GM13977 (cell line): ENCODE measurements at regions not wholly inside any gene's neighbourhood (a gene's known extent, or its start where the extent isn't known, plus 50 kb on each side); places are given as distances from the start of the nearest gene placed in this dataset.

Source experiments
- DNase-seq: peaks from one replicate; pipeline ENCODE4 v3.0.0; 2012; ENCODE audit warnings: low spot score
- CTCF ChIP-seq: IDR thresholded peaks from 2 replicates; pipeline ENCODE4 v1.5.1; 2012; ENCODE audit warnings: mild to moderate bottlenecking, control low read depth; ENCODE audit not compliant: insufficient read depth; ENCODE audit errors: extremely low read depth, missing control alignments
- in situ Hi-C: fragments of 300-500 bp; cut with MboI; formaldehyde crosslinking; loops from one replicate; pipeline ENCODE4 v1.12.0; 2022; ENCODE audit warnings: low sequenced_read_pairs, low pct_unique_long_range_greater_than_20kb, mixed read lengths, inconsistent platforms; ENCODE audit not compliant: unreplicated experiment

DNA sequence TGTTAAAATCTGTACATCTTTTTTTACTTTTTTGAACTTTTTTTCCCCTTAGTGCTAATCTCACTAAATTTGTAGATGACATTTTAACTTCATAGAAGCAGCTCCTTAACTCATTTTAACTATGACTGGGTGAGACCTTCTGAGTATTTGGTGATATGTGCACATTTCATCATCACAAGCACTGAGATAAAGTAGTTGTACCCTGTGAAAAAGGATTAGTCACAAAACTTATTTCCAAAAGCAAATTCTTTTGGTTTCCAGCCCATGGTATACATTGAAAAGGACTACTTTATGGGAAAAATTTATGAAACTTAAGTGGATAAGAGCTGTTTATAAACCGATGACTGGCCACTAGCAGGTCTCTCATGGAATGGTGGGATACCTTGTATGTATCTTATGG is 581.5 kb downstream of the PLCL1 start:
- DNase-seq: no peak
- no peak for TF ChIP-seq CTCF
- in situ Hi-C loops: no loop called here

GRCh38 chr2:198385326-198385725 is 580.9 kb downstream of the PLCL1 start:
- DNase-seq: no peak
- no peak for TF ChIP-seq CTCF
- in situ Hi-C loops: no loop called here

DNA sequence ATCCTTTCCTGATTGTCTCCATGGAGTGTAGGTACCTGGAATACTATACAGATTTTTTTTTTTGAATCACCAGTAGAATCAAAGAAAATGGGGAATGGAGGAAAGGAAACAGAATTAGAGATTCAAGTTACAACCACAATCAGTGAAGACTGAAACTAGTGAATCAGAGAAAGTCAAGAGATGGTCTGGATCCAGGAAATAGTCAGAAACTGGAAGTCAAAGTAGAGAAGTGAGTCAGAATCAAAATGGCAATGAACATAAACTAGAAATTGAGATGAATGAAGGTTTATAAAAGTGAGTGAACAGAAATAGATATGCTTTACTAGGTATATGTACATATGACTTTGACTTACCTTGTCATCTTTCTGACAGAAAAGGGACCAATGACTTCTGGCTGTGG is 579.0 kb downstream of the PLCL1 start:
- no peak for DNase-seq
- no peak for TF ChIP-seq CTCF
- in situ Hi-C loops: no loop called here

DNA sequence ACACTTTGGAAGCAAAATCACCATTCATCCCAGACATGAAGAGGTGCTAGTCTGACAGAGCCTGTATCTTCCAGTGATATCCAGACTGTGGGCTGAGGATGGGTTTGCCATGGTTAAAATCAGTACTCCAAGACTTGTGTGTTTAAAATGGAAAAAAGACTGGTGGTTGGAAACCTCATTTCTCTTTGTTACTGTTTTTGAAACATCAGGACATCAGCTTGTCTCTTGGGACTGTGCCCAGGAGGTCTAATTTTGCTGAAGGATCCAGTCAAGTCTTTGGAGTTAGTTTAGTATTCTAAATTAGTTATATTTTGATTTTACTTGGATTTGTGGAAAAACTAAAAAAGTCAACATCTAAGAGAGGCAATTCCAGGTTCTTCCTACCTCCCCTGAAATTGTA is 578.4 kb downstream of the PLCL1 start:
- TF ChIP-seq CTCF: no peak
- DNase-seq: no peak
- in situ Hi-C loops: no loop called here

DNA sequence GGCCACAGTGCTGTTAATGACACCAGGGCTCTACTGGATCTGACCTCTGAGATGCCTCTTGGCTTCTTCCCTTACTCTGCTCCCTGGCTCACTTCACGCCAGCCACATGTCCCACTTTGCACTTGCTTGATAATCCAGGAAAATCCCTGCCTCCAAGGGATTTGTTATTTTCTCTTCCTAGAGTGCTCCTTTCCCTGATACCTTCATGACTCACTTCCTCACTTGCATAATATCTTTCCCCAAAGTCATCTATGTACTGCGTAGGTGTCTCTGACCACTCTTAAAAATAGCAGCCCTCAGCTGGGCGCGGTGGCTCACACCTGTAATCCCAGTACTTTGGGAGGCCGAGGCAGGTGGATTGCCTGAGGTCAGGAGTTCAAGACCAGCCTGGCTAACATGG is 572.3 kb downstream of the PLCL1 start:
- in situ Hi-C loops: no loop called here
- no peak for TF ChIP-seq CTCF
- no peak for DNase-seq

DNA sequence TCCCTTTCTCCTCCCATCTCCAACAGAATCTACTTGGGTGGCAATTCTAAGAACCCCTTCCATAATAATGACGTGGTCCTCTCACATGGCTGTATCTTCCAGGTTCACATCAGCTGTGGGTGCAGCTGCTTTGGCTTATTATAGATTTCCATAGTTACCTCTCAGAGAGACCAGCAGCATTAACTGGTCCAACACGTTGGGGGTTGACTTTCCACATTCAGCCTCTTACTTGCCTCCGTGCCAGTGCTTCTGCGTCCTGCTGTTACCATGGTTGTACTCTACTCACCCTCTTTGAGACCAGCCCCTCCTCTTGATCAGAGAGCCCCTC is 570.7 kb downstream of the PLCL1 start:
- no peak for TF ChIP-seq CTCF
- DNase-seq: no peak
- in situ Hi-C loops: no loop called here

DNA sequence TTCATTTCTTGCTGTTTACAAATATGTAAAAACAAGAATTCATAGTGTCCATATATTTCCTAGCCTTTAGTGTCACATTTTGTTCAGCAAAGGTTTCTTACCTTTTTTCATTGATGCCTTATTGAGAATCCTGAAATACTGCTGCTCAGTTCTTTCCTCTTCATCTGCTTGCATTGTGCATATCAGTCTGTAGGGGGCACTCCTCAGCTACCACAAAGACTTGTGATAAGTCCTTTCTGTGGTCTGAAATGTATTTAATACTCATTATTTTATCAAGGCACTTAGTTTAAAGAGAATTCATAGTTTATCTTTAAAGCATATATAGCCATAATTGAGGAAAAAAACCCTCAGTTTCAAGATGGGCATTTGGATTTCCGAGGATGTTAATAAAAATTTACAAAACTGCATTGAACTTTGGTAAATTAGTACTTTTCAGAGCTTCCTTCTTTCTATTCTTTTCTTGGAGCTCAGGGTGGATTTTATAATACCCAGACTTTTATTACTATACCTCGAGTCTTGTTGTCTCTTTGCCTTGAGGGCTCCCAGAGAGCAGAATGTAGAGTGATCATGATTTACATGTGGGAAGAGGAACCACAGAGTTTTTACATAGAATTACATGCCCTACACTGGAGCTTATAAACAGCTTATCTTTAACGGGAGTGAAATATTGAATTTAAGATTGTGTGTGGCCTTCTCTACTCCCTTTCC is 570.1 kb downstream of the PLCL1 start:
- in situ Hi-C loops: no loop called here
- peak; percentile 74 for TF ChIP-seq CTCF

More for the DNA sequence above, 570.1 kb downstream of the PLCL1 start:
- peak; percentile 9 for DNase-seq
